ENCODE measurements at regions not wholly inside any gene's neighbourhood (a gene's known extent, or its start where the extent isn't known, plus 50 kb on each side); places are given as distances from the start of the nearest gene placed in this dataset.

- no peaks in the 10 kb centered on the region for H3K79me2 ChIP-seq
- TF ChIP-seq, protein P1, sequence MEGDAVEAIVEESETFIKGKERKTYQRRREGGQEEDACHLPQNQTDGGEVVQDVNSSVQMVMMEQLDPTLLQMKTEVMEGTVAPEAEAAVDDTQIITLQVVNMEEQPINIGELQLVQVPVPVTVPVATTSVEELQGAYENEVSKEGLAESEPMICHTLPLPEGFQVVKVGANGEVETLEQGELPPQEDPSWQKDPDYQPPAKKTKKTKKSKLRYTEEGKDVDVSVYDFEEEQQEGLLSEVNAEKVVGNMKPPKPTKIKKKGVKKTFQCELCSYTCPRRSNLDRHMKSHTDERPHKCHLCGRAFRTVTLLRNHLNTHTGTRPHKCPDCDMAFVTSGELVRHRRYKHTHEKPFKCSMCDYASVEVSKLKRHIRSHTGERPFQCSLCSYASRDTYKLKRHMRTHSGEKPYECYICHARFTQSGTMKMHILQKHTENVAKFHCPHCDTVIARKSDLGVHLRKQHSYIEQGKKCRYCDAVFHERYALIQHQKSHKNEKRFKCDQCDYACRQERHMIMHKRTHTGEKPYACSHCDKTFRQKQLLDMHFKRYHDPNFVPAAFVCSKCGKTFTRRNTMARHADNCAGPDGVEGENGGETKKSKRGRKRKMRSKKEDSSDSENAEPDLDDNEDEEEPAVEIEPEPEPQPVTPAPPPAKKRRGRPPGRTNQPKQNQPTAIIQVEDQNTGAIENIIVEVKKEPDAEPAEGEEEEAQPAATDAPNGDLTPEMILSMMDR (IDR thresholded peaks at IDR 0.05), result no peak
Observed at GRCh38 chr4:34289962-34290361, 1954.4 kb downstream of the ARAP2 start.

GRCh38 chr4:34293459-34293858 is 1950.9 kb downstream of the ARAP2 start:
- TF ChIP-seq, protein P1 (IDR thresholded peaks at IDR 0.05), result no peak
- no peaks in the 10 kb centered on the region for H3K4me1 ChIP-seq
- no peaks in the 10 kb centered on the region for H3K9me3 ChIP-seq (ENCODE audit: control insufficient read depth, low read length)
- no peaks in the 10 kb centered on the region for H3K36me3 ChIP-seq (ENCODE audit: control insufficient read depth, insufficient read depth, low read length)
- H3K9ac ChIP-seq, result no peak overlapping the region
- no peak overlapping the region for H2AFZ ChIP-seq
- H3K79me2 ChIP-seq, result no peaks in the 10 kb centered on the region
- no peaks in the 10 kb centered on the region for H3K27me3 ChIP-seq (ENCODE audit: control insufficient read depth, insufficient read depth, low read length)
- no peak overlapping the region for H3K27ac ChIP-seq
- no peak overlapping the region for H3K4me3 ChIP-seq (ENCODE audit: low read depth, low read length)
- no peak overlapping the region for H3K4me2 ChIP-seq (ENCODE audit: low read length)

More at GRCh38 chr4:34289962-34290361, 1954.4 kb downstream of the ARAP2 start:
- Histone ChIP-seq H3K4me2 (ENCODE audit: low read length) (no peak overlapping the region), H3K27me3 (ENCODE audit: control insufficient read depth, insufficient read depth, low read length) (no peaks in the 10 kb centered on the region), H3K9ac (no peak overlapping the region), H3K27ac (no peak overlapping the region), H3K9me3 (ENCODE audit: control insufficient read depth, low read length) (no peaks in the 10 kb centered on the region), H3K4me1 (no peaks in the 10 kb centered on the region), H3K36me3 (ENCODE audit: control insufficient read depth, insufficient read depth, low read length) (no peaks in the 10 kb centered on the region), H2AFZ (no peak overlapping the region), H3K4me3 (ENCODE audit: low read depth, low read length) (no peak overlapping the region)

GRCh38 chr4:34309383-34309906 is 1934.9 kb downstream of the ARAP2 start:
- Histone ChIP-seq H2AFZ (no peak overlapping the region), H3K4me2 (ENCODE audit: low read length) (no peak overlapping the region), H3K4me1 (no peaks in the 10 kb centered on the region), H3K27ac (no peak overlapping the region), H3K4me3 (ENCODE audit: low read depth, low read length) (no peak overlapping the region), H3K27me3 (ENCODE audit: control insufficient read depth, insufficient read depth, low read length) (no peaks in the 10 kb centered on the region), H3K79me2 (no peaks in the 10 kb centered on the region), H3K9me3 (ENCODE audit: control insufficient read depth, low read length) (no peaks in the 10 kb centered on the region), H3K36me3 (ENCODE audit: control insufficient read depth, insufficient read depth, low read length) (no peaks in the 10 kb centered on the region), H3K9ac (no peak overlapping the region)
- TF ChIP-seq, protein P1 (IDR thresholded peaks at IDR 0.05), result no peak

DNA sequence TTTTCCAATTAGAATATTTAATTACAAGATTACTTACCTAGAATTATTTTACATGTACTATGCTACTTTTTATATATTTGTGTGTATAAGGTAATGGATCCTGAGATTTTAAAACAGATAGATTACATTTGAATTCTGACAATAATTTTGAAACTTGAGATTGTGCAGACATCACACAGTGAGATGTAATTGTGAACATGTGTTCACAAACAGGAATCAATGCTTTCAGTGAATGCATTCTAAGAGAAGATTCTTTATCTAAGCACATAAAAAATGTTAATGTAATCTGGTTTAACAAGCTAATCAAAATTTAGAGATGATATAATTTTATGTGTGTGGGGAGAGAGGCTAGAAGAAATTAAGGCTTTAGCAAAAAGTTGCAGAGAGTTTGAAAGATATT is 1925.5 kb downstream of the ARAP2 start:
- Histone ChIP-seq H3K4me3 (ENCODE audit: low read depth, low read length) (no peak overlapping the region), H3K27me3 (ENCODE audit: control insufficient read depth, insufficient read depth, low read length) (no peaks in the 10 kb centered on the region), H3K79me2 (no peaks in the 10 kb centered on the region), H3K9ac (no peak overlapping the region), H3K36me3 (ENCODE audit: control insufficient read depth, insufficient read depth, low read length) (no peaks in the 10 kb centered on the region), H3K4me1 (no peaks in the 10 kb centered on the region), H3K4me2 (ENCODE audit: low read length) (no peak overlapping the region), H2AFZ (no peak overlapping the region), H3K9me3 (ENCODE audit: control insufficient read depth, low read length) (no peaks in the 10 kb centered on the region), H3K27ac (no peak overlapping the region)
- TF ChIP-seq, protein P1 (IDR thresholded peaks at IDR 0.05), result no peak

DNA sequence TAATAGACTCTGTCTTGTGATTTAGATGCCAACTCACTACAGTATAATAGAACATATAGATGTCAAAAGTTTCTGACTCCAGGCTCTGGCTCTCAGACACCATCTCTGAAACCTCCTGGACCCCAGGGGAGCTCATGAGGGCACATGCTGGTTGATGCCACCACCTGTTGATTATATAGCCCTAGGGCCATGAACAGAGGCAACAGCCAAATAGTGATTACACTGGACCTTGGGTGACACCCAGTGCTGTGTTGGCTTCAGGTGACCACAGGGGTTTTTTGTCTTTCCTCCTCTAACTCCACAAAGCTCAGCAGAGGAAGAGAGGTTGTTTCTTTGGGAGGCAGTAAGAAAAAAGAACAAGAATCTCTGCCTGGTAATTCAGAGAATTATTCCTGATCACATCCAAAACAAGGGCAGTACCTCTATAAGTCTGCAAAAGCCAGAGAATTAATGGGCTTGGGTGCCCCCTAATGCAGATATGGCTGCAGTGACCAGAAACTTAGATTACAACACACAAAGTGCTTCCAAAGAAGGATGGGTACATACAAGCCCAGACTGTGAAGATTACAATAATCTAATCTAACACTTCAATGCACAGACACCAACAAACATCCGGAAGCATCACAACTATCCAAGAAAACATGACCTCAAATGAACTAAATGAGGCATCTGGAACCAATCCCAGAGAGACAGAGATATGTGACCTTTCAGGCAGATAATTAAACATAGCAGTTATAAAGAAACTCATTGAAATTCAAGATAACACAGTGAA is 1920.6 kb downstream of the ARAP2 start:
- no peak overlapping the region for H3K4me2 ChIP-seq (ENCODE audit: low read length)
- no peak overlapping the region for H3K27ac ChIP-seq
- no peaks in the 10 kb centered on the region for H3K4me1 ChIP-seq
- TF ChIP-seq, protein P1 (IDR thresholded peaks at IDR 0.05), result no peak
- H3K9ac ChIP-seq, result no peak overlapping the region
- H3K4me3 ChIP-seq (ENCODE audit: low read depth, low read length), result no peak overlapping the region
- H3K36me3 ChIP-seq (ENCODE audit: control insufficient read depth, insufficient read depth, low read length), result no peaks in the 10 kb centered on the region
- no peak overlapping the region for H2AFZ ChIP-seq
- H3K27me3 ChIP-seq (ENCODE audit: control insufficient read depth, insufficient read depth, low read length), result no peaks in the 10 kb centered on the region
- H3K9me3 ChIP-seq (ENCODE audit: control insufficient read depth, low read length), result no peaks in the 10 kb centered on the region
- H3K79me2 ChIP-seq, result no peaks in the 10 kb centered on the region
